ENCODE measurements at regions not wholly inside any gene's neighbourhood (a gene's known extent, or its start where the extent isn't known, plus 50 kb on each side); places are given as distances from the start of the nearest gene placed in this dataset.

GRCh38 chr2:195486987-195487644 lies 169.9 kb upstream of the SLC39A10 start:
- Histone ChIP-seq H3K4me1 (ENCODE audit: insufficient read depth, low read length) (no peaks in the 10 kb centered on the region), H3K4me2 (ENCODE audit: low read depth, low read length) (no peak overlapping the region), H3K27ac (ENCODE audit: extremely low read length, insufficient read depth, low read length) (no peak overlapping the region), H3K9ac (ENCODE audit: insufficient read depth, low read depth, low read length) (no peak overlapping the region), H2AFZ (ENCODE audit: low read length) (no peak overlapping the region), H3K4me3 (replicated peaks in 1 of 3; ENCODE audit: insufficient read depth in 1 of 3, low read depth in 2 of 3, low read length in 3 of 3) (no peak overlapping the region), H3K79me2 (ENCODE audit: insufficient read depth, low read length) (no peaks in the 10 kb centered on the region), H3K27me3 (ENCODE audit: control insufficient read depth in 1 of 2, insufficient read depth in 2 of 2, low read length in 2 of 2) (no peaks in the 10 kb centered on the region), H3K36me3 (replicated peaks in 1 of 2; ENCODE audit: control insufficient read depth in 1 of 2, insufficient read depth in 2 of 2, low read length in 2 of 2) (no peaks in the 10 kb centered on the region), H3K9me3 (ENCODE audit: low read length) (no peaks in the 10 kb centered on the region), H4K20me1 (ENCODE audit: insufficient read depth, low read length) (no peaks in the 10 kb centered on the region)
- FAIRE-seq: no peak
- DNase-seq (ENCODE audit: low spot score): no peak
- ChIA-PET CTCF (ENCODE audit: low intra/inter-chr PET ratio, low total read pairs) (no interaction called here), POLR2A (no interaction called here)
- BruUV-seq (replicated peaks): no TSS peak
- no peak for ATAC-seq
- WGBS (ENCODE audit: low lambda C conversion rate): 0% methylated on average over 1 of the region's 1 CpG
- TF ChIP-seq SIN3A (IDR thresholded peaks at IDR 0.05; ENCODE audit: borderline replicate concordance, low read depth, low read length) (no peak), GABPA (IDR thresholded peaks at IDR 0.05; ENCODE audit: low read depth, low read length) (no peak), GABPA (CRISPR knock-in tag; IDR thresholded peaks at IDR 0.05; ENCODE audit: low read depth) (no peak), ZSCAN5A (CRISPR knock-in tag; IDR thresholded peaks at IDR 0.05; ENCODE audit: borderline replicate concordance) (no peak), MXI1 (IDR thresholded peaks at IDR 0.05; ENCODE audit: borderline replicate concordance, low read depth, low read length) (no peak), ZHX1 (CRISPR knock-in tag; IDR thresholded peaks at IDR 0.05; ENCODE audit: low read depth) (no peak)
- TF ChIP-seq, protein P1, sequence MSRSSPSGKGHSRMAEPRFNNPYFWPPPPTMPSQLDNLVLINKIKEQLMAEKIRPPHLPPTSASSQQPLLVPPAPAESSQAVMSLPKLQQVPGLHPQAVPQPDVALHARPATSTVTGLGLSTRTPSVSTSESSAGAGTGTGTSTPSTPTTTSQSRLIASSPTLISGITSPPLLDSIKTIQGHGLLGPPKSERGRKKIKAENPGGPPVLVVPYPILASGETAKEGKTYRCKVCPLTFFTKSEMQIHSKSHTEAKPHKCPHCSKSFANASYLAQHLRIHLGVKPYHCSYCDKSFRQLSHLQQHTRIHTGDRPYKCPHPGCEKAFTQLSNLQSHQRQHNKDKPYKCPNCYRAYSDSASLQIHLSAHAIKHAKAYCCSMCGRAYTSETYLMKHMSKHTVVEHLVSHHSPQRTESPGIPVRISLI (CRISPR knock-in tag; IDR thresholded peaks at IDR 0.05; ENCODE audit: borderline replicate concordance): no peak
- intact Hi-C loops (cut with micrococcal nuclease; ENCODE audit: unreplicated experiment) (no loop called here), in situ Hi-C loops (cut with HindIII; ENCODE audit: extremely low pct_ligation_motif_present, low pct_unique_long_range_greater_than_20kb) (no loop called here)
